ENCODE measurements at regions not wholly inside any gene's neighbourhood (a gene's known extent, or its start where the extent isn't known, plus 50 kb on each side); places are given as distances from the start of the nearest gene placed in this dataset.
A peak's percentile ranks its signal among the peaks of the same experiment; 100 is the strongest.

DNA sequence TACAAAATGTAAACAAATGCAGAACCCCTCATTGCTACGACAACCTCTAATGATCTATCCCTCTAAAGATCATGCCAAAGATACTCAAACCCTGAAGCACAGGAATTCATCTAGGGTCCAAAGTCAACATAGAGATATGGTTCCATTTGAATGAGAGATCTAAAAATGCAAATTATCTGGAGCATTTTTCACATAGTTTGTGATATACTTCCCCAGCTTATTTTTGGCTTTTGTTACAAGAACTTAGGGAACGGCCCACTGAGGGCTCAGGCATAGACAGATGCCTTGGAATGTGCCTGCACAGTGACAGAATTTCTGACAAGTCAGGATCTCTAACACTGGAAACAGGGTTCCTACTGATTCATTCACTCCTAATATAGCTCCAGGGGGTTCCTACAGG lies 258.9 kb upstream of the THBS1 start:
- DNase-seq: peak; percentile 78

DNA sequence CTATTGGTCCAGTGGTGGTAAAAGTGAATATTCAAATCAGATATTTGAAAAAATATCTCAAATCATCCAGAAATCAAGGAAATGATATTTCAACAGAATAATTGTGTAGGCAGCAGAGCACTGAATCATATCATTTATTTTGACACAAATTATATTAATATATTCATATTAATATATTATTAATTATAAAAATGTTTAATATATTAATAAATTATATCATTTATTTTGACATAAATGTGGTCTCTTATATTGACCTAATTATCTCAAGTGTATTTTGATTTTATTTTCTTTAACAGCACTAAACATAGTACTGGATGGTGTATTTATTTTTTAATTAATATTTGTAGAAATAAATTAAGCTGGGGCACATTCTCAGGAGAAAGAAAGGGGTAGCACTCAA lies 257.7 kb upstream of the THBS1 start:
- DNase-seq: no peak

DNA sequence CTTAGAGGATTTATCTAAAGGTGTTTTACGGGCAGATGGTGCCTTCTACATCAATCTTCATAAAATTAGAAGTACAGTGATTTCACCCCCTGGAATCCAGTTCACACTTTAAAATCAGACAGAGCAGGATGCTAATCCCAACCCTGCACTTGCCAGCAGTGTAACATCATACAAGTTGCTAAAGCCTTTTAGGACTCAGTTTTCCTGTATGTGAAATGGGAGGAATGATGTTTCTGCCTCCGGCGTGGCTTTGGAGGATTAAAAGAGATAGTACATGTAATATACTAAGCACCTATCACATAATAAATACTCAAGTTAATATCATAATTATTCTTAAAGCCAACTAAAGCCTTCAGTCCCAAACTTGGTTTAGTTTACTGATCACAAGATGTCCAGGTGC lies 257.2 kb upstream of the THBS1 start:
- DNase-seq: no peak

GRCh38 chr15:39326306-39326975 lies 254.4 kb upstream of the THBS1 start:
- no peak for DNase-seq

DNA sequence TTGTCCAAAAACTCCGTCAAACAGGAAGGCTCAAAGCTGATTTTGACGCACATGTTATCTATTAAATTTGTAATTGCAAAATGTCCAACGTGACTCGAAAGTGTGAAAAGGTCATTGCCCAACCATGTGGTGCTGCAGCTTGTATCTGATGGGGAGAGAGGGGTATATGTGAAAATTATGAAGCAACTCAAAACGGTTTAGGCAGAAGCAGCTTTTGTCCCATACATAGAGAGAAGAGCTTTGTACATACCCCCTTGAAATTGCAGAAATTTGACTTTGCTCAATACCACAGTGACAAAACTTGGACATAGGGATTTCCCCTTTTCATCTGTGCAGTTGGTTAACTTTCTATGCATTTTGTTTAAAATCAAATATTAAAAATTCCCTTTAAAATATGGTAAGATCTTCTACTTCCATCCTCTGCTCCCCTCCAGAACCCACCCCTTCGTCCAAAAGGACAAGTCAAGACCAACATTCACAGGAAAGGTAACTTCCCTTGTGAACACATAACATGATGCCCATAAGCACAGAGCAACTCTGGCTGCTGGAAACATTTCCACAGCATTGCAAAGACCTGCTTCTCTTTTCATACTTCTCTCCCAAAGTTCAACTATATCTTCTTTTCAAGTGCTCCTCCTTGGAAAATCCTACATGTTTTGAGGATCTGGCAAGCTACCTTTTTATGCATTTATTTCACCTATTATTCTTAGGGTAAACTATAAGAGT lies 253.7 kb upstream of the THBS1 start:
- DNase-seq: no peak

- no peak for DNase-seq
Observed at GRCh38 chr15:39330061-39330460, 250.8 kb upstream of the THBS1 start.

GRCh38 chr15:39331584-39331983 lies 249.3 kb upstream of the THBS1 start:
- DNase-seq: no peak

DNA sequence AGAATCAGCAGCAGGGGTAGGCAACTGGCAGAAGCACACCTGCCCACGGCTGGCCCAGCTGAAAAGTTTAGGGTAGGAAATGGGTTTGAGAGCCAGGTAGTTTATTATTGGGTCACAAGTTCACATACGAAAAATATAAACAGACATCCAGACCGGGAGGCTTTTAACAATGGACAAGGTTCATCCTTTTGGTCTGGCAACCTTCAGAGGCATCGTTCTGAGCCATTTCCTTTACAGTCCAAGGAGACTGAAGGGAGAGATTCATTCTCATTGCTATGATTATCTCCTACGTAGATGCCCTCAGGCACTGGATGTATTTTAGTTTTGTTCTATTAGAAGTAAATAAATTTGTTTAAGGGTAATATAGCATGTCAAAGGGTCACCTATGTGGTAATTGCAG lies 248.0 kb upstream of the THBS1 start:
- no peak for DNase-seq

- no peak for DNase-seq
Observed at GRCh38 chr15:39333393-39333792, 247.5 kb upstream of the THBS1 start.

DNA sequence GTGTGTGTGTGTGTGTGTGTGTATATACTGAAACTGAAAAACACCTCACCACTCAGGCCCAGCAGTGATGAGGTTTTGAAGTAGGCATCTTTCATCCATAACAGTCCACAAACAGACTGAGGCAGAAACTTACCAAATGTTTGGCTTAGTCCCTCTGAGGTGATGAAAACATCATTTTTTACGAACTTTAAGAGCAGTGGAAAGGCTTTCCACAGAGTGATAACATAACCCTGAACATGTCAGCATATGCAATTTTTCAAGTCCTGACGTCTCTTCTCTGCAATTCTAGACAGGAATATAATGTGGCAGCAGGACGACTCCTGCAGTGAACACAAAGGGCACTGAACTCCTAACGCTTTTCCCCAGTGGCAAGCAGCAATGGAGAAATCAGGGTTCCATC lies 247.0 kb upstream of the THBS1 start:
- no peak for DNase-seq

- DNase-seq: no peak
Observed at GRCh38 chr15:39336926-39337325, 244.0 kb upstream of the THBS1 start.

DNA sequence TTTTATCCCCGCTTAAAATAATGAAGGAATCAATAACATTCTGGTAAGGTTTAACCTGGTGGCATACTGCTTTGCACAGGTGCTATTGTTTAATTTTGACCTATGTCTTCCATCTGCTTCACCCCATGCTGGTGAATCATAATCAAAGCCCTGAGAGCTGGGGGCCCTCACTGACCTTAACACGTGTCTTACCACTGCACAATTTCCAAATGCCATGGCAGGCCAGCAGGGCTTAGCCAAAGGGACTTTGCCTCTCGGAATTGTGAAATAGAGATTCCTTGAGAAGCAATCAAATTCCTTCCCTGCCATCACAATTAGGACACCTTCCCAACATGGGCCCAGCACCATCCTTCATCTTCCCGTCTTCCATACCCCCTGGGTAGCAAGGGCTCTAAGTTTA lies 242.6 kb upstream of the THBS1 start:
- peak; percentile 24 for DNase-seq

GRCh38 chr15:39340903-39341645 lies 239.8 kb upstream of the THBS1 start:
- DNase-seq: no peak

DNA sequence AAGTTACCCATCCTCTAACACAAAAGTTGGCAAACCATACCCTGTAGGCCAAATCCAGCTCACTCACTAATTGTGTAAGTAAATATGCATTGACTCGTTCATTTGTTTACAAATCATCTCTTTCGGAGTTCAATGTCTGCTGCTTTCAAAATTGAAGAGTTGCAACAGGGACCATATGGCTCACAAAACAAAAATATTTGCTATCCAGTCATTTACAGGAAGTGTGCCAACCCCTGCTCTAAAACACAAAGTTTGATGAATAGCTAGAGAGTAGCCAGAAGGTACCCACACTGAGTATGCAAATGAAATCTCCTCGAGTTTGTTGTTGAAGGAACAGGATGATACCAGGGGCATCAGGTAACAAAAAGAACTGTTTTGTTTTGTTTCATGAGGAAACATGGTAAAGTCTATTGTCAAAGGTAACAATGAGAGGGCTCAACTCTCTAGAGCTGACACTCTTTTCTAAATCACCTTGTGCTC lies 236.2 kb upstream of the THBS1 start:
- peak; percentile 35 for DNase-seq

DNA sequence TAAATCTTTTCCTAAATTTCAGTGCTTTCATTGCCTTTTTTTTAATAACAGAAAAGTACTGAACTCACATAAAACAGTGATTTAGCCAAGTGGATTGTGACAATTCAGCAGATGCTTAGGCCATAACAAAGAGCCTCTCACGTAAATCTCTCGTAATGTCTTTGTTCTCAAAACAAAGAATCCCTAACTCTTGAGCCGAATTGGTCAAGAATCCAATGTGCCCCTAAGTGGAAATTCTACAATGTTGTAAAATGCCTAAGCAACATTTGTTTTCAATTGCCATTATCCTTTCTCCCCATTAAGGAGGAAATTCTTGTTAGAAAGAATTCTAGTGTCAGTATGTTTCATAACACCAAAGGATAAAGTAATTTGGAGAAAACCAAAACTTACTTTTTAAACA lies 235.7 kb upstream of the THBS1 start:
- DNase-seq: peak; percentile 90

DNA sequence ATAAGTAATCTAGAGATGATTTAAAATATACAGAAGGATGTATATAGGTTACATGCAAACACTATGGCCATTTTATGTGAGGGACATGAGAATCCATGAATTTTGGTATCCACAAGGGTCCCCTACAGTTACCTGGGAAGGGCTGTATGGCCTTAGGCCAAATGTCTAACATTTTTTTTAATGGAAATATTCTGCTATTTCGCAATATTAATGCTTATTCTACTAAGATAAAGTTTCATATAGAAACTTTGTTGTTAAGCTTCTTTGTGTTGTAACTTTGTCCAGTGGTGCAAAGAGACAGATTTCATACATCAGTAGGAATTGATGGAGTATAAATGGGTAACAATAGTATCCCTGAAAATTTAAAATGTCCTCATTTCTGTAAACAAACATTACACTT lies 233.4 kb upstream of the THBS1 start:
- no peak for DNase-seq

- no peak for DNase-seq
Observed at GRCh38 chr15:39350785-39351184, 230.1 kb upstream of the THBS1 start.

- no peak for DNase-seq
Observed at GRCh38 chr15:39354189-39354588, 226.7 kb upstream of the THBS1 start.

DNA sequence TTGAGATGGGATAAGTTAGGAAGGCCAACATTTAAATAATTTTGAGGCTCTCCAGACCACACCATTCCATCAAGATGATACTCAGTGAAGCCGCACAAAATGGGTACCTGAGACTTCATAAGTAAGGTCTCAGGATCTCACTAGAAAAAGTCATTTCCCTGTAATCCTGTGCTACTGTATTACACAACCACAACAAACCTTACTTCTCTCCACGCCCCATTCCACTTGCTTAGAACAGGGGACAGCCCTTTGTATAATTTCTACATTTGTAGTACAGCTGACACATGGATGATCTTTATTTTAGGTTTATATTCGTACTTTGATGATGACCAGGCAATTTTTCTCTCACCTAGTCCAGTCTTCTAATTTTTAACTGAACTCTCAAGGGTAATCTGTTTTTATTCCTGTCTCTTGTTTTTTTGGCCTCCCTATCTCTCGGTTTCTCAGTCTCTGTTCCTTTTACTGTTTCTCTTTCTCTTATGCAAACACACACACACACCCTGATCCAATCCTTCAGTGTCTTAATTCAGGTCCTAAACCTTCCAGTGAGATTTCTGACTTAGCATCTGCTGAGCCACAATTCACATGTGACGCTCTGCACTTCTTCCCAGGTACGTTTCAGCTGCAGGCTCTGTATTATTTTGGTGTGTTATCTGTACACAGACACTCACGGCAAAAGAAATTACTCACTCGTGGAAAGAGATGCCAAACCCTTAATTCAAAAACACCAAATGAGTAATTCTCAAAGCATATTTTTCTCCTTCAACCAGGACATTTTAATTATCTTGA lies 223.2 kb upstream of the THBS1 start:
- no peak for DNase-seq

GRCh38 chr15:39358441-39359041 lies 222.3 kb upstream of the THBS1 start:
- DNase-seq: no peak

DNA sequence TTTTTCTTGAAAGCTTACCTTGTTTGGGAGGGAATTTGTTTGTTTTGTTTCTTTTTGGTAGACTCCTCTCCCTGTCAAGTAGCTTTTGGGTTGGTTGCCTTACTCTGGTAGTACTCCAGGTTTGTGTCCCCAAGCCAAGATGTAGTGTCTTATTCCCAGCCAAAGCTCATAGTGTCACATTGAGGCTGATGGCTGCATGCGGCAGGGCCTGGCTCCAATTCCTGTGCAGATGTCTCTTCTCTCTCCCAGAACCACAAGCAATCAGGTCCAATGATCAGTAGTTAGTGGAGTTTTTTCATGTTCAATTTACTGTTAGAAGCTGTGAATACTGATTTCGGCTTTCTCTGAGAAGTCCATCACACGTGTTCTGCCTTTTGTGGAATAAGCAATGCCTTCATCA lies 221.1 kb upstream of the THBS1 start:
- DNase-seq: no peak

GRCh38 chr15:39360452-39360851 lies 220.4 kb upstream of the THBS1 start:
- peak; percentile 37 for DNase-seq

Measured in fibroblast of skin of abdomen (primary cell).